GM18870 (cell line): ENCODE measurements at regions not wholly inside any gene's neighbourhood (a gene's known extent, or its start where the extent isn't known, plus 50 kb on each side); places are given as distances from the start of the nearest gene placed in this dataset.

Source experiments
- ATAC-seq: cut with Tn5 transposase; IDR thresholded peaks from one replicate; pipeline ENCODE4 v1.9.1; 2021; ENCODE audit warnings: moderate library complexity; ENCODE audit not compliant: unreplicated experiment

DNA sequence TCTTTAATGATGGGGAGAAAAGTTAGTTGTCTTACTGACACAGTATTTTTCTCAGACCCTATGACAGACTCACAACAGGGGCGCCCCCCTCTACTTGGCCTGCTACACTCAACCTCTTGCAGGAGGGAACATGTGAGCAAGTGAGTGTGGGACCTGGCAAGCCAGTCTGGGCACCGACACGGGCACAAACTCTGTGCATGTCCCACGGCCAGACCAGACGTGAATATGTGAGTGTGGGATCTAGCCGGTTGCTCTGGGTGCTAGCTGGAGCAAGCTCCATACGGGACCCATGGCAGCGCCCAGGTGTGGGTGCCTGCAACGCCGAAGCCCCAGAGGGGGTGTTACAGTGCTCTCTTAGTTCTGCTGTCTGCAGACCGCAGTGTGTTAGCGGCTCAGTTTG, 1437.3 kb upstream of the MIR17HG start:
- ATAC-seq = no peak

DNA sequence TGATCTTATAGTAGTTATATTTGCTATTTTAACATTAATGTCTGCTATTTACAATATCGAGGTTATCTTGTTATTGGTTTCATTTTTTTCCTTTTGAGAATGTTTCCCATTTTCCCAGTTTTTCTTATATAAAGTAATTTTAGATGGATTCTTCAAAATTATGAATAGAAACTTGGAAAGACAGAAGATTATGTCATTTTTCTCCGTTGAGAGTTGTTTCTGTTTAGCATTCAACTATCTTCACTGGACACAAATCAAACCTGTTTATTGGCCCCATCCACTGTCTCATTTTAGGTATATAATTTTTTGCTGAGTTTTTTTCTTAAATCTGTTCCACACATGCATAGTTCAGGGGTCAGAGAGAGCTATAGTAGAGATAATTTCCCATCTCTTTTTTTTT, 1430.9 kb upstream of the MIR17HG start:
- no peak for ATAC-seq

DNA sequence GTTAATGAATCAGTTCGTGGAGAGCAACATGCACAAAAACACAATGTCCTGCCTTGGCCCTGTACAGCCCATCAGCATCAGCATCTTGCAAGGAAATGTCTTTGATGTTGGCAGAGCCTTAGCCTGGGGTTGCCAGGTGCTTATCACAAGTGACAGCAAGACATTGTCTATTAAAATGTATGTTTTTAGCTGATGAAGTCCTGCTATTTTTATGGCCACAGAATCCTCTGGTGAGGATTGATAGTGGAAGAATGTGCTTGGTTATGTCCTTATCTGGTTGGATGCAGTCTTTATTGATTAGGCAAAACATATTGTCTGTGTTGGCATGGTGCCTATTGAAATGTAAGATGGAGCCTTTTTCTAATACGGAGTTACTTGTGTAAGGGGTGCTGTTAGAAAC, 1427.0 kb upstream of the MIR17HG start:
- ATAC-seq = no peak

DNA sequence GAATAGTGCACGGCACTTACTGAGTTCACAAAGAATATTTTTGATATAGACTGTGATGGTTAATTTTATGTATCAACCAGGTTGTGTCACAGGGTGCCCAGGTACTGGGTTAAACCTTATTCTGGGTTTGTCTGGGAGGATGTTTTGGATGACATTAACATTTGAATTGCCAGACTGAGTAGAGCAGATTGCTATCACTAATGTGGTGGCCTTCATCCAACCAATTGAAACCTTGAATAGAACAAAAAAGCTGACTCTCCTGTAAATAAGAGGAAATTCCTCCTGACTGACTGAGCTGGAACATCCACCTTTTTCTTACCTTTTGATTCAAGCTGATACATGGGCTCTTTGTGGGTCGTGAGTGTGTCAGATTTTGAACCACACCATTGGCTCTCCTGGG, 1424.4 kb upstream of the MIR17HG start:
- ATAC-seq = no peak

DNA sequence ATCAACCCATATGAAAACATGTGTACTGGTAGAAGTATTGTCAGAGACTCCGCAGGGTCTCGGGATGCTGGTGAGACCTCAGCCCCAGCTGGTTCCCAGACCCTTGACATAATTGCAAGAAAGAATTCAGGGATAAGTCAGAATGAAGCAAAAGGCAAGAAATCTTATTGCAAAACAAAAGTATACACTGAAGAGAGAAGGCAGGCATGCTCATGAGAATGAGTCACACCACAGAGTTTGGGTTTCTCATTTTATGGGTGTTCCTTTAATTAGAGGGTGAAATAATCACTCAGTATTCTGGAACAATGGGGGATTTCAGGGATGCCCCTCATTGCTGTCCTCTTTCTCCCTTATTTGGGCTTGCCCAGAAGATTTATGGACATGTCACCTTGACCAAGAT, 1423.8 kb upstream of the MIR17HG start:
- ATAC-seq = no peak

DNA sequence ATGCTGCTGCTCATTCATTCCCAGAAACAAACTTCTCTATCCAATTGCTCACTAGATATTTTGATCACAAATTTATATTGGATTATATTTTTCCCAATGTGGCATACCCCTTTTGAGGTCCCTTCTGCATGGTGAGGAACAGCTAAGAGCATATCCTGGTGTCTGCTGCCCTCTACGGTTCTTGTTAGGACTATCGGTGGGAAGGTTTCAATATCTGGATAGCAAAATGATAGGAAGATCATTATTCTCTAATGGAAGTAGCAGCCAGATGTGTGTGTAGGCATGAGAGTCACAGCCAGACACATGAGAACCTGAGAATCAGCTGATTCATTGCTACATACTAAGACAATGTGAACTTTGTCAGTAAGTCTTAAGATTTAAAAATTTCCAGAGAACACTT, 1422.4 kb upstream of the MIR17HG start:
- ATAC-seq = no peak

DNA sequence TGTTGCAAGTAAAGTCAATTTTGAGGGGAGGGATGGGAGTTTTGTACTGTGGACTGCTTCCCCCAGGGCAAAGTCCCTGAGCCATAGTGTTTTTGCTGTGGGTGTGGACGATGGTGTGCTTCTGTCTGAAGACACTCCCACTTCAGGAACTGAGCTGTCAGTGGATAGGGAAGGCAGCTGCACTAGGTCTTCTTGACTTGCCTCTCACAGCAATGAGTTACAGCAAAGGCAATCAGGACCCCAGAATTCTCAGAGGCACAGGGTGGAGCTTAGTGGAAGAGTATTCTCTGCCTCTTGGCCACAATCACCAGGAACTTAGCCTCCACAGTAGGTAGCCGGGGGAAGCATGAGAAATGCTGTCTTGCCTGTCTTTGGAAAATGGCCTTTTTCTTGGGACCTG, 1416.6 kb upstream of the MIR17HG start:
- no peak for ATAC-seq

DNA sequence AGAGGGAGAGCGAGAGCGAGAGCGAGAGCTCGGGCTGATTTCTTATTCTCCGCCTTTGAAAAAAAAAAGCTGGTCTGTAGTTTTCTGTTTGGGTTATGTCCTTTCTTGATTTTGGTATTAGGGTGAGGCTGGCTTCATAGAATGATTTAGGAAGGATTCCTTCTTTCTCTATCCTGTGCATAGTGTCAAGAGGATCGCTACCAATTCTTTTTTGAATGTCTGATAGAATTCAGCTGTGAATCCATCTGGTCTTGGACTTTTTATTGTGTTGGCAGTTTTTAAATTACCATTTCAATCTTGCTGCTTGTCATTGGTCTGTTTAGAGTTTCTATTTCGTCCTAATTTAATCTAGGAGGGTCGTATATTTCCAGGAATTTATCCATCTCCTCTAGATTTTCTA, 1414.6 kb upstream of the MIR17HG start:
- ATAC-seq = no peak

DNA sequence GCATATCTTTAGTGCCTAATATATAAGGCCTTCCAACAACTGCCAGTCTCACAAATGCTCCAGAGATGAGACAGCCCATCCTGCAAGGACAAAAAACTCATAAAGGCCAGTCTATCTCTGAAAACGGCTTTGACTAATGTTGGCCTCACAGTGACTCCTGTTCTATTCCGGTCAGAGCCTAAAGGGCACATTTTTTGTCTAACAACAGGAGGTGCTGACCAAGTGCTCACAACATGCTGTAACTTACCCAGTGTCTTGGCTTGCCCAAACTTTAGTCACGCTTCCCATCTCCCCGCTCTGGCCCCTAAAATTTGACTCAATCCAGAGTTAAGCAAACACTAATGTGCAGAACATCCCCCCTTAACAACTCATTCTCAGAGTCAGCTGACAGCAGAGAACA, 1411.2 kb upstream of the MIR17HG start:
- ATAC-seq = no peak

DNA sequence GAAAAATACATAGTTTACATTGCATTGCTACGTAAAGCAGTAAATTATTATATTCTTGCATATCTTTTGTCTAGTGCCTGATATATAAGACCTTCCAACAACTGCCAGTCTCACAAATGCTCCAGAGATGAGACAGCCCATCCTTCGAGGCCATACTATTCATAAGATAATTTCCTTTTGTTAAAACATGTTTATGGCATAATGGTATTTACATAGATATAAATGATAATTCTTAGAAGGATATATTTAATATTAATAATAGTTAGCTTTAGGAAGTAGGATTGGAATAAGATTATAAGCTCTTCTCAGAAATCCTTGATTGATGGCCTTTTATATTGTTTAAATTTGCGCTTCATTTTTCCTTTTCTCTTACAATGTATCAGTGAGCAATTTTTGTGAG, 1410.1 kb upstream of the MIR17HG start:
- no peak for ATAC-seq

DNA sequence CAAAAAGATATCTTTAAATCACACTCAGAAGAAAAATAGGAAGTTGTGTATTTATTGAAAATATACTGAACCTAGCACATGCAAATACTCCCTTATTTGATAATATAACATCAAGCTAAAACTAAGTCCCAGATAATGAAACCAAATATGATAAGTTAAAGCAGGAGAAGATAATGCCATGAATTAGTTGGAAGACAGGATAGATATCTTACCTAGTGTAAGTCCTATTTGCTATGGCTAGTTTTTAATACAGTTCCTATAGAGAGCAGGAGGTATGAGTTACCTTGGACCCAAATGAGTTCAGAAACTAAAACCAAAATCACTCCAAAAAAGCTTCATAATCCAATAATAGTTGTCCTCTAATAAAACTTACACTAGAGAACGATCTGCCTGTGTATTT, 1407.1 kb upstream of the MIR17HG start:
- no peak for ATAC-seq

DNA sequence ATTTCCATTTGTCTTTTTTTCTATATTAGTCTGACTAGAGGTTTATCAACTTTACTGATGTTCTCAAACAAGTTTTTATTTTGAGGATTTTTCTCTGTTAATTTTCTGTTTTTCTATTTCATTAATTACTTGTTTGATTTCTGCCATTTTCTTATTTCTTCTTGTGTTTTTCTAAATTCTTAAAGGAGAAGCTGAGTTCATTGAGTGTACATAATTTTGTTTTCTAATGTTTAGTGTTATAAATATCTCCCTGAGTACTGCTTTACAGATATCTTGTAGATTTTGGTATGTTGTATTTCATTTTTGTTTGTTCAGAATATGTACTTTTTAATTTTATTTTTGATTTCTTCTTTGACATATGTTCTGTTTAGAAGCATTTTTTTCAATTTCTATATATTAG, 1404.3 kb upstream of the MIR17HG start:
- ATAC-seq = no peak

DNA sequence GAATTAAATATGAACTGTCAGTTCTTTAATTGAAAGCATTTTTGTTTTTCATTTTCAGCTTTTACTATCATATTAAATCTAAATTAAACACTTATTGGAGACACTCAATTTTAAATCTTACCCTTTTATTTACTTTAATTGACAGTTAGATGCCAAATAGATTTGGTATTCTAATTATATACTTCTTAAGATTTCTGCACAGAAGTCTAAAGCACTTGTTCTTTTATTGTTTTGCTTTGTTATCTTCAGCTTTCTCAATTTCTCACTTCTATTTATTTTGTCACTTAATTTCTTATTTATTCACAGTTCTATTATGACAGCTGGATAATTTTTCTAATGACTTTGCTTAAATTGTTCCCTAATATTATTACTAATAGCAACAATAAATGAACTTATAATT, 1397.3 kb upstream of the MIR17HG start:
- ATAC-seq = no peak

DNA sequence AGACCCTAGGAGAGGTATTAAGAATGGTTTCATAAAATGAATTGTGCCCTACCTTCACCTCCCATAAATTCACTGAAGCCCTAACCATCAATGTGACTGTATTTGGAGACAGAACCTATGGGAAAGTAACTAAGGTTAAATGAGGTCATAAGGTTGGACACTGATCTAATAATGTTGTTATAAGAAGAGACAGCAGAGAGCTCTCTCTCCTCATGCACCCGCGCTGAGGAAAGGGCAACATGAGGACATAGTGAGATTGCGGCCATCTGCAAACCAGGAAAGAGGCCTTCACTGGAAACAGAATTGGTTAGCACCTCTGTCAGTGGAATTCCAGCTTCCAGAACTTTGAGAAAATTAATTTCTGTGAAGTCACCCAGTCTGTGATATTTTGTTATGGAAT, 1396.1 kb upstream of the MIR17HG start:
- no peak for ATAC-seq

DNA sequence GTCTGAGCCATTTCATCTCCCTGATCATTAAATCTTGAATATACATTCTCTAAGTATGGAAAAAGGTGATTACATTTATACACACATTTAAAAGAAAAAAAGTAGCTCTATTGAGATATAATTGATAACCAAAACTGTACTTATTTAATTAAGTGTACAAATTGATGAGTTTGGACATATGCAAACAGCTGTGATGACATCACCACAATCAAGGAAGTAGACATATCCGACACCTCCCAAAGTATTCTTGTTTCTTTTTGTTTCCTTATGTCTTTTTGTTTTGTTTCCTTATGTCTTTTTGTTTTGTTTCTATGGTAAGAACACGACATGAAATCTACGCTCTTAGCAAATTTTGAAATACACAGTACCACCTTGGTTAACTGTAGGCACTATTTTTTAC, 1393.9 kb upstream of the MIR17HG start:
- ATAC-seq = no peak

DNA sequence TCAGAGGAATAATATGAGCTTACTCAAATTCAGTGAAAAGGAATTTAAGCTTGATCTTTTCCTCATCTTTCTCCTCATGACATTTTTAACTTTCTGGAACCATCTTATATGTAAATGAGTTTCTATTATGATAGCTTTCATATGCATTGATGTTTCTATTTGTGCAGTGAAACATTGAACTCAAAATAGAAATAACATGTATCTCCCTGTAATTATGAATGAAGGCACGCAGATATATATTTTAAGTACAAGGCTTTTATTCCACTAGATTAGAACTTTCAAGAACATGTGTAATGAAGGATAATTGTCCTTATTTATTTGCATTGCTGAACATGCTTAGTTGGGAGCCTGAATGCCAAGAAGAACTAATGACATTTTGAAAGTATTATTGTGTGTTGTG, 1391.7 kb upstream of the MIR17HG start:
- no peak for ATAC-seq

DNA sequence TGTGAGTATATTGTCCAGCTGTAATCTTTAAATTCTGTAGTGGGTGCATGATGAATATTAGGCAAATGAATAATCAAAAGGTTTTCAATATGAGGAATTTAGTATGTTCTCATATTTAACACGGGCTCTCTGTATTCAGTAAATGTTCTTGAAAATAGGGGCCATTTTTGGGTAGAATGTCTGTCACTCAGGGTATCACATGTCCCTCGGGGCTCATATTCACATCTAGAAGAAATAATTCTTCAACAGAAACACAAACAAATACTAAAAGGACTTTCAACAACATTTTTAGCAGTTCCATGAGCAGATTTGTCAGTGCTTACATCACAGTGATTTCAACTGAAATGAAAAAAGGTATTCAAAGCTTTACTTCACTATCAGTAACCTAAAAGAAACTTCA, 1388.4 kb upstream of the MIR17HG start:
- ATAC-seq = no peak

DNA sequence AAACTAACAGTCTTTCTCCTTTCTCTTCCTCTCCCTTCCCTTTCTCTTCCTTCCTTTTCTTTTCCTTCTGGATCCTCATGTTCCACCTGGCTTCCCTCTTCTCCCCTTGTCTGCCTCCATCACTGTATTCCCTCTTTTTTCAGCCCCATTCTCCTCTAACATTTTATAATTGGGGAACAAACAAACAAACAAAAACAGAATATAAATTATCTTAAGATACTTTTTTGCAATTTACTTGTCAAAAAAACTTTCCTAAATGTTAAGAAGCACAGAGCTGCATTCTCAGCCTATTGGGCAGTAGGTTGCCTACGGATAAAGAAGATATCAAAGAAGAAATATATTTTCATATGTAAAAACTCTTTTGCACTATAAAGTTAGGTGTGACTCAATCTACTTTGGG, 1382.2 kb upstream of the MIR17HG start:
- ATAC-seq = no peak

DNA sequence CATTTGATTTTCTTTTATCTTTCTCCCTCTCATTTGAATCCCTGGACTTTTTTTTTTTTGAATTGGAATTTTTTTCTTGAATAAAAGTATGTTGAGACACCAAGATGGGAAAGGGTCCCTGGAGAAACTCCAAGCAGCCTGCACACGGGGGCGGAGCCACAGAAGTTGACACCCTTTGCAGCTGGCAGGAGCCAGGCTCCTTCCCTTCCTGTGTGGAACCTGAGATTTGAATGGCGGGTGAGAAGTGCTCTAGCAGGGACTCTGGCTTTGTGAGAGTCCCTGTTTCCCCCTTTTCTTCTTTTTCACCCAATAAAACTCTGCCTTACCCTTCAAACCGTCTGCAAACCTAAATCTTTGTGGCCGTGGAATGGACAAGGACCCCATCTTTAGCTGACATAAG, 1381.0 kb upstream of the MIR17HG start:
- no peak for ATAC-seq

DNA sequence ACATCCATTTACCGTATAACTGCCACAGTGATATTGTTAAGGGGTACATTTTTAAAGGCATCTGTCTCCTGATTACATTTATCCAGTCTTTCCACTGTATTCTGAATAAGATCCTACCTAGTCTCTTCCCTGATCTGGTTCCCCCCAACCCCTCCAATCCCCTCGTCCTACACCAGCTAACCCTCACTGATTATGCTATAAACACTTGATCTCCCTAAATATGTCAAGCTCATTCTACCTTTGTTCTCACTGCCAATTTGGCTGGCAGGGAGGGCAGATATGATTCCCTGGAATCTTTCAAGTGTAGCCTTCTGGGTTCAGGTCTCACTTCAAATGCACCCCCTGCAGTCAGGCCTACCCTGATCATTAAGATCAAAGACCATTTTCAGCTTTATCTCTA, 1379.8 kb upstream of the MIR17HG start:
- ATAC-seq = no peak

DNA sequence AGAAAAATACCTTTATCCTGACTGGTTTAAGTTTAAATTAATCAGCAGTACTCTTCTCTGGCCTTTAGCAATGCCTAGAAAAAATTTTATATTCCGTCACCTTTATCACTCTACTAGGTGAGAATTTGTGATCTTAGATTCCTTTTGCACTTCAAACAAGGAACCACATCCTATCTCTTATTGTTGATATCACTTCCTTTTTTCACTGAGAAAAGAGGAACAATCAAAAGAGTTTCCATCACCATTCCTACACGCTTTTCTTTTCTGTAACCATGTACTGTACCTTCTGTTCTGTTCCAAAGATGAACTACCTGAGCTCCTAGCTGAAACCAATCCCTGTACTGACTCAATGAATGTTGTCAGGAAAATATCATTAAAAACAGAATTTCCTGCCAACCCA, 1379.0 kb upstream of the MIR17HG start:
- ATAC-seq = no peak

DNA sequence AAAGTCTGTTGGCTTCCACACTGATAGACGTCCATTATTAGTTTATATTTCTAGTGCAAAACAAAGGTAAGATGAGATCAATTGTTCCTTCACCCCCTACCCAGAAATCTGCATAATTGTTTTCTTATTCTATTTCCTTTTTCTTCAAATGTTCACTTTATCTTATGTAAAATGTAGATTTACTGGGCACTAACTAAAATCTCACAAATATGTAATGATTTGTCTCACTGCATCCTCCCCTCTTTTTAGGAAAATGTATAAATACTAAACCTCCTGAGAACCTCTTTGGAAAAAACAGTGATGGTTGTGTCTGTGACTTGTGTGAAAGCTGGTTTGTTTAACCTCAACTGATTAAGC, 1377.2 kb upstream of the MIR17HG start:
- ATAC-seq = no peak

DNA sequence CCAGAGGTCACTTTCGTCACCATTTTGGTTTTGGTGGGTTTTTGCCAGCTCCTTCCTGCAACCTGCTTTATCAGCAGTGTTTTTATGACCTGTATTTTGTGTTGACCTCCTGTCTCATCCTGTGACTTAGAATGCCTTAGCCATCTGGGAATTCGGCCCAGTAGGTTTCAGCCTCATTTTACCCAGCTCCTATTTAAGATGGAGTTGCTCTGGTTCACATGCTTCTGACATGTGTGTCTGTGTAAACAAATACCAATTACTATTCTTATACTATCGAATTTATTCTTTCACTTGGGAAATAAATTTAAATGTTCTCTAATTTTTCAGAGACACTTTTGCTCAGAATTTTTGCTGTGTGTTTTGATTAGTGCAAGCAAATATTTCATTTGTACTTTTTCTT, 1370.3 kb upstream of the MIR17HG start:
- ATAC-seq = no peak

DNA sequence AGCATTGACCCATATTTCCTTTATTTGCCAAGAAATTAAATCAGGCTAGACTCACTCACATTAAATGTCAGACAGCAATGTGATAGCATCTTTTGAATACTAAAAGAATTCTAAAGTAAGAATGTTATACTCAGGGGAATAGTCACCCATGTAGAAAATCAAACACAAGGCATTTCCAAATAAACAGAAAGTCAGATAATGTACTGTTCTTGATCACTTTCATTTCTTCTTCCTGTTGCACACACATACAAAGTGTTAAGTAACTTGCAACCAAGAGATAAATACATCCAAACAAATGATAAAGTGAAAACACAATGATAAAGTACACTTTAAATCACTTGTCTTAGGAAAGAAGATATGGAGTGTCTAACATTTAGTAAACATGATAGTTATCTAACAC, 1366.6 kb upstream of the MIR17HG start:
- no peak for ATAC-seq
